ENCODE measurements at regions not wholly inside any gene's neighbourhood (a gene's known extent, or its start where the extent isn't known, plus 50 kb on each side); places are given as distances from the start of the nearest gene placed in this dataset.

GRCh38 chr3:13257666-13258065, 162.5 kb downstream of the NUP210 start:
- no peak for TF ChIP-seq CTCF (IDR thresholded peaks at IDR 0.05; ENCODE audit: low read depth, low read length)
- TF ChIP-seq POLR2A (IDR thresholded peaks at IDR 0.05; ENCODE audit: extremely low read depth, insufficient read length) = no peak

All from NB4 (cell line).